GM12874 (cell line): ENCODE measurements at regions not wholly inside any gene's neighbourhood (a gene's known extent, or its start where the extent isn't known, plus 50 kb on each side); places are given as distances from the start of the nearest gene placed in this dataset.

Experiments
- TF ChIP-seq, protein P1 (sequence below): IDR thresholded peaks from 2 replicates; pipeline ENCODE4 v1.5.1; 2011; ENCODE audit warnings: low read depth, mild to moderate bottlenecking, control low read depth, low read length, moderate library complexity; ENCODE audit not compliant: insufficient read depth

- TF ChIP-seq, protein P1, sequence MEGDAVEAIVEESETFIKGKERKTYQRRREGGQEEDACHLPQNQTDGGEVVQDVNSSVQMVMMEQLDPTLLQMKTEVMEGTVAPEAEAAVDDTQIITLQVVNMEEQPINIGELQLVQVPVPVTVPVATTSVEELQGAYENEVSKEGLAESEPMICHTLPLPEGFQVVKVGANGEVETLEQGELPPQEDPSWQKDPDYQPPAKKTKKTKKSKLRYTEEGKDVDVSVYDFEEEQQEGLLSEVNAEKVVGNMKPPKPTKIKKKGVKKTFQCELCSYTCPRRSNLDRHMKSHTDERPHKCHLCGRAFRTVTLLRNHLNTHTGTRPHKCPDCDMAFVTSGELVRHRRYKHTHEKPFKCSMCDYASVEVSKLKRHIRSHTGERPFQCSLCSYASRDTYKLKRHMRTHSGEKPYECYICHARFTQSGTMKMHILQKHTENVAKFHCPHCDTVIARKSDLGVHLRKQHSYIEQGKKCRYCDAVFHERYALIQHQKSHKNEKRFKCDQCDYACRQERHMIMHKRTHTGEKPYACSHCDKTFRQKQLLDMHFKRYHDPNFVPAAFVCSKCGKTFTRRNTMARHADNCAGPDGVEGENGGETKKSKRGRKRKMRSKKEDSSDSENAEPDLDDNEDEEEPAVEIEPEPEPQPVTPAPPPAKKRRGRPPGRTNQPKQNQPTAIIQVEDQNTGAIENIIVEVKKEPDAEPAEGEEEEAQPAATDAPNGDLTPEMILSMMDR, result no peak
These were observed 1375.9 kb upstream of the RAG2 start for GRCh38 chr11:37973941-37974340.

DNA sequence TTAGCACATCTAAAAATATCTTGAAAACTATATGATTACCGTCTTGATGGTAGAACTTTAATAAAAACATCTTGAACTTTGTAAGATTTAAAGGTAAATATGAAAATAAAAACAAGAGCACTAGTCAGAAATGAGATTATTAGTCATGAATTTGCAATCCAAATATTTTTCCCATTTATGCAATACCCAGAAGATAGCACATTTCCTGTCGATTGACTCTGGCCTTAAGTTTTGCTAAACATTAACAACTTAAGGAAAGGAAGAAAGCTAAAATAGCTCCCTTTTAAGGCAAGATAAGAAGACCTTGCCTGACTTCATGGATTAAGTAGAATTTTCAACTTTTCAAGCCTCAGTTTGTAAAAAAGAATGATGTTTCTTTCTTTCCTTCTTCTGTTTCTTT, 1374.7 kb upstream of the RAG2 start:
- TF ChIP-seq, protein P1, result no peak

- TF ChIP-seq, protein P1, result no peak
These were observed 1370.1 kb upstream of the RAG2 start for GRCh38 chr11:37968148-37968547.

- TF ChIP-seq, protein P1, result no peak
These were observed 1369.6 kb upstream of the RAG2 start for GRCh38 chr11:37967635-37968034.

DNA sequence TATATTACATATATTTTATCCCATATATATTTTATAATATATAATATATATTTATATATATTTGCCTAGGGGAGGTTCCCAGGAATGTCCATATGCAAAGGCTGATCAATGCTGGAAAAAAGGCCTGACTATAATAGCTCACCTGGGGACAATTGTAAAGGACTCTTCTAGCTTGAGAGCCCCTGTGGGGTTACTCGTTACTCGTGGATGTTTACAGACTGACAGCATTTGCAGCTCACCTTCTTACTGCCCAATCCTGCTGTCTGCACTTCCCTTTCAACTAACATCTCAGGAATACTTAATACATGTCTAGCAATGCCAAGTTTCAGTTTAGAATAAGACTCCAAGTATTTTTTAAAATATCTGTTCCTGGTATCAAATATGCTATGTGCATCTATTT, 1365.4 kb upstream of the RAG2 start:
- TF ChIP-seq, protein P1, result no peak

- TF ChIP-seq, protein P1, result no peak
These were observed 1359.7 kb upstream of the RAG2 start for GRCh38 chr11:37957717-37958116.

- TF ChIP-seq, protein P1, result no peak
These were observed 1354.0 kb upstream of the RAG2 start for GRCh38 chr11:37951996-37952395.

DNA sequence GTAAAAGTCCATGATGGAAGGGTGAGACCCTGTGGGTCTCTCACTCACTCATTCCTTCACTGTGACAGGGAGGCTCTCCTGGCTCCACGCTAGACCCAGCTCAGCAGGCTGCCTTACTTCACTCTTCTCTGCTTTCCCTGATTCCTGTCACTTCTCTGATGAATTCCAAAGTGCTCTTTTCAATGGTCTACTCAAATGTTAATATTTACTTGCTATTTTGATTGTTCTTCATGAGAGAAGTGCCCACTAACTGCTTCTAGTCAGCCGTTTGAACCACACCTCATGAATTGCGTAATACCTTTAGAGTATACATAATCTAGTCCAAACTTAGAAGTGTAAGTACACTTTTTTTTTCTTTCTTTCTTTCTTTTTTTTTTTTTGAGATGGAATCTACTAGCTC, 1350.2 kb upstream of the RAG2 start:
- TF ChIP-seq, protein P1, result no peak
